ENCODE measurements at regions not wholly inside any gene's neighbourhood (a gene's known extent, or its start where the extent isn't known, plus 50 kb on each side); places are given as distances from the start of the nearest gene placed in this dataset.

- ATAC-seq: no peak
- TF ChIP-seq CSDC2 (CRISPR knock-in tag; IDR thresholded peaks at IDR 0.05): no peak
- TF ChIP-seq CREB5 (CRISPR knock-in tag; IDR thresholded peaks at IDR 0.05; ENCODE audit: low read depth): no peak
- no peak for TF ChIP-seq ISL1 (CRISPR knock-in tag; IDR thresholded peaks at IDR 0.05)
- no peak for TF ChIP-seq ZC3H10 (CRISPR knock-in tag; IDR thresholded peaks at IDR 0.05)
- no peak for TF ChIP-seq TCF4 (CRISPR knock-in tag; IDR thresholded peaks at IDR 0.05; ENCODE audit: borderline replicate concordance)
- no peak for TF ChIP-seq POU6F1 (CRISPR knock-in tag; IDR thresholded peaks at IDR 0.05; ENCODE audit: borderline replicate concordance, low read depth)
- no peak for TF ChIP-seq GLIS3 (CRISPR knock-in tag; IDR thresholded peaks at IDR 0.05)
- no peak for TF ChIP-seq ZFP30 (CRISPR knock-in tag; IDR thresholded peaks at IDR 0.05)
- TF ChIP-seq TOX (CRISPR knock-in tag; IDR thresholded peaks at IDR 0.05; ENCODE audit: borderline replicate concordance): no peak
- no peak for TF ChIP-seq PPARA (CRISPR knock-in tag; IDR thresholded peaks at IDR 0.05; ENCODE audit: borderline replicate concordance)
Observed at GRCh38 chr14:32027255-32027939, 49.7 kb upstream of the ARHGAP5 start.
